Stimulated activated naive CD4-positive, alpha-beta T cell (primary cell): ENCODE measurements at regions not wholly inside any gene's neighbourhood (a gene's known extent, or its start where the extent isn't known, plus 50 kb on each side); places are given as distances from the start of the nearest gene placed in this dataset.
"Not testable (repeated sequence)": the region's sequence is repeated elsewhere in the genome, so short reads cannot be mapped to it uniquely, and the experiment has no call there.

Experiments used
- DNase-seq, 6 experiments: peaks; one replicate each; lab custom pipeline; 2025; lab: John Stamatoyannopoulos, UW

- no peak for DNase-seq
Measured at GRCh38 chr5:113652161-113652560, 138.7 kb downstream of the YTHDC2 start.

GRCh38 chr5:113654828-113655227, 141.3 kb downstream of the YTHDC2 start:
- DNase-seq, result no peak

- no peak for DNase-seq
Measured at GRCh38 chr5:113660206-113660605, 146.7 kb downstream of the YTHDC2 start.

GRCh38 chr5:113660706-113661250, 147.3 kb downstream of the YTHDC2 start:
- DNase-seq, result no peak

GRCh38 chr5:113663879-113664541, 150.5 kb downstream of the YTHDC2 start:
- DNase-seq, result peak in 1 of 6 experiments; percentile 1

- DNase-seq, result no peak
Measured at GRCh38 chr5:113673041-113673440, 159.5 kb downstream of the YTHDC2 start.

GRCh38 chr5:113675166-113675565, 161.7 kb downstream of the YTHDC2 start:
- DNase-seq, result no peak

- no peak for DNase-seq
Measured at GRCh38 chr5:113678202-113678601, 164.7 kb downstream of the YTHDC2 start.

- peak in 1 of 6 experiments; percentile 0 for DNase-seq
Measured at GRCh38 chr5:113678924-113679575, 165.6 kb downstream of the YTHDC2 start.

GRCh38 chr5:113680534-113680933, 167.0 kb downstream of the YTHDC2 start:
- DNase-seq, result no peak

GRCh38 chr5:113682497-113683136, 169.1 kb downstream of the YTHDC2 start:
- no peak for DNase-seq

GRCh38 chr5:113683211-113683610, 169.7 kb downstream of the YTHDC2 start:
- DNase-seq, result no peak

GRCh38 chr5:113686599-113686998, 173.1 kb downstream of the YTHDC2 start:
- no peak for DNase-seq

GRCh38 chr5:113689647-113690046, 176.2 kb downstream of the YTHDC2 start:
- no peak for DNase-seq

- DNase-seq, result no peak
Measured at GRCh38 chr5:113692466-113692865, 179.0 kb downstream of the YTHDC2 start.

- no peak for DNase-seq
Measured at GRCh38 chr5:113692891-113693457, 179.5 kb downstream of the YTHDC2 start.

- DNase-seq, result no peak
Measured at GRCh38 chr5:113693701-113694100, 180.2 kb downstream of the YTHDC2 start.

GRCh38 chr5:113694576-113694975, 181.1 kb downstream of the YTHDC2 start:
- no peak for DNase-seq

- no peak for DNase-seq
Measured at GRCh38 chr5:113703266-113703665, 189.8 kb downstream of the YTHDC2 start.

- DNase-seq, result no peak
Measured at GRCh38 chr5:113705657-113706056, 192.2 kb downstream of the YTHDC2 start.

GRCh38 chr5:113713051-113713450, 199.6 kb downstream of the YTHDC2 start:
- DNase-seq, result no peak

GRCh38 chr5:113715921-113716320, 202.4 kb downstream of the YTHDC2 start:
- not testable (repeated sequence) for DNase-seq

- DNase-seq, result no peak
Measured at GRCh38 chr5:113719549-113719948, 206.1 kb downstream of the YTHDC2 start.
